OCI-LY1 (cell line): ENCODE measurements at regions not wholly inside any gene's neighbourhood (a gene's known extent, or its start where the extent isn't known, plus 50 kb on each side); places are given as distances from the start of the nearest gene placed in this dataset.
"Not testable (repeated sequence)": the region's sequence is repeated elsewhere in the genome, so short reads cannot be mapped to it uniquely, and the experiment has no call there.

Experiments used
- H2AFZ ChIP-seq: fragments of 200-600 bp; sonication (generic), shearing (Covaris generic); 2 replicates; pipeline ENCODE4 v1.6.0; 2014; ENCODE audit warnings: antibody characterized with exemption, mild to moderate bottlenecking, low read length
- H3F3A ChIP-seq: fragments of 200-600 bp; sonication (generic), shearing (Covaris generic); 2 replicates; pipeline ENCODE4 v1.6.0; 2014; ENCODE audit warnings: mild to moderate bottlenecking, antibody characterized with exemption, low read length, moderate library complexity; ENCODE audit not compliant: insufficient read depth
- H3K27ac ChIP-seq: fragments of 200-600 bp; sonication (generic); 2 replicates; pipeline ENCODE4 v1.5.1; 2014; ENCODE audit warnings: low read length, mixed run types, mild to moderate bottlenecking, low read depth; ENCODE audit not compliant: poor library complexity, severe bottlenecking
- H3K27me3 ChIP-seq: fragments of 200-600 bp; sonication (generic); 2 replicates; pipeline ENCODE4 v1.6.0; 2014; ENCODE audit warnings: antibody characterized with exemption, mild to moderate bottlenecking, low read length, moderate library complexity; ENCODE audit not compliant: insufficient read depth
- H3K36me3 ChIP-seq: fragments of 200-600 bp; sonication (generic); 2 replicates; pipeline ENCODE4 v1.6.1; 2014; ENCODE audit warnings: mild to moderate bottlenecking, antibody characterized with exemption, low read length, moderate library complexity, mixed read lengths; ENCODE audit not compliant: insufficient read depth
- H3K4me1 ChIP-seq: fragments of 200-600 bp; sonication (generic); 2 replicates; pipeline ENCODE4 v1.5.1; 2014; ENCODE audit warnings: mild to moderate bottlenecking, low read length, moderate library complexity; ENCODE audit not compliant: insufficient read depth, severe bottlenecking
- H3K4me2 ChIP-seq: fragments of 200-600 bp; sonication (generic), shearing (Covaris generic); 2 replicates; pipeline ENCODE4 v1.6.1; 2014; ENCODE audit warnings: low read length
- H3K4me3 ChIP-seq: fragments of 200-600 bp; sonication (generic); 2 replicates; pipeline ENCODE4 v1.5.1; 2014; ENCODE audit warnings: low read length, low read depth, mild to moderate bottlenecking, mixed read lengths; ENCODE audit not compliant: poor library complexity, severe bottlenecking
- H3K79me2 ChIP-seq: fragments of 200-600 bp; shearing (Covaris generic); 2 replicates; pipeline ENCODE4 v1.6.1; 2016; ENCODE audit warnings: mixed run types, low read length, mixed read lengths; ENCODE audit not compliant: insufficient read depth
- H3K9ac ChIP-seq: fragments of 200-600 bp; sonication (generic), shearing (Covaris generic); 2 replicates; pipeline ENCODE4 v1.6.1; 2014; ENCODE audit warnings: mild to moderate bottlenecking, low read length, mixed read lengths
- H3K9me2 ChIP-seq: fragments of 200-600 bp; sonication (generic), shearing (Covaris generic); 2 replicates; pipeline ENCODE4 v1.6.1; 2014; ENCODE audit warnings: low read depth, mild to moderate bottlenecking, low read length, mixed read lengths
- H3K9me3 ChIP-seq: fragments of 200-600 bp; shearing (Covaris generic); 2 replicates; pipeline ENCODE4 v1.6.1; 2014; ENCODE audit warnings: low read length, mixed read lengths
- H4K20me1 ChIP-seq: fragments of 200-600 bp; sonication (generic), shearing (Covaris generic); 2 replicates; pipeline ENCODE4 v1.6.0; 2016; ENCODE audit warnings: mild to moderate bottlenecking, low read length; ENCODE audit not compliant: insufficient read depth
- CTCF ChIP-seq: fragments of 200-600 bp; sonication (generic), shearing (Covaris generic); IDR thresholded peaks from 2 replicates; pipeline ENCODE4 v1.5.1; 2017; ENCODE audit warnings: mild to moderate bottlenecking, antibody characterized with exemption, low read length, moderate library complexity, mixed read lengths
- EZH2 ChIP-seq: fragments of 200-600 bp; sonication (generic), shearing (Covaris generic); IDR thresholded peaks from 2 replicates; pipeline ENCODE4 v1.8.0; 2017; ENCODE audit warnings: borderline replicate concordance, mixed run types, mild to moderate bottlenecking, antibody characterized with exemption, low read length, moderate library complexity, mixed read lengths

GRCh38 chr3:191568206-191568605, 107.2 kb downstream of the PYDC2 start:
- Histone ChIP-seq H3F3A (no peaks in the 10 kb centered on the region), H3K27ac (no peak overlapping the region), H3K27me3 (no peaks in the 10 kb centered on the region), H3K9ac (no peak overlapping the region), H2AFZ (no peak overlapping the region), H3K9me3 (no peaks in the 10 kb centered on the region), H3K36me3 (no peaks in the 10 kb centered on the region), H3K4me3 (no peak overlapping the region), H4K20me1 (no peaks in the 10 kb centered on the region), H3K4me2 (no peak overlapping the region), H3K79me2 (no peaks in the 10 kb centered on the region), H3K4me1 (no peaks in the 10 kb centered on the region), H3K9me2 (no peaks in the 10 kb centered on the region)
- no peak for TF ChIP-seq EZH2
- TF ChIP-seq CTCF, result no peak

GRCh38 chr3:191592105-191592504, 131.1 kb downstream of the PYDC2 start:
- no peaks in the 10 kb centered on the region for H3F3A ChIP-seq
- no peak overlapping the region for H2AFZ ChIP-seq
- no peak overlapping the region for H3K4me2 ChIP-seq
- no peak overlapping the region for H3K4me3 ChIP-seq
- no peaks in the 10 kb centered on the region for H3K9me3 ChIP-seq
- H3K9ac ChIP-seq, result no peak overlapping the region
- H3K27ac ChIP-seq, result no peak overlapping the region
- no peaks in the 10 kb centered on the region for H4K20me1 ChIP-seq
- H3K9me2 ChIP-seq, result no peaks in the 10 kb centered on the region
- H3K79me2 ChIP-seq, result no peaks in the 10 kb centered on the region
- H3K4me1 ChIP-seq, result no peaks in the 10 kb centered on the region
- no peak for TF ChIP-seq EZH2
- TF ChIP-seq CTCF, result no peak
- no peaks in the 10 kb centered on the region for H3K36me3 ChIP-seq
- no peaks in the 10 kb centered on the region for H3K27me3 ChIP-seq

DNA sequence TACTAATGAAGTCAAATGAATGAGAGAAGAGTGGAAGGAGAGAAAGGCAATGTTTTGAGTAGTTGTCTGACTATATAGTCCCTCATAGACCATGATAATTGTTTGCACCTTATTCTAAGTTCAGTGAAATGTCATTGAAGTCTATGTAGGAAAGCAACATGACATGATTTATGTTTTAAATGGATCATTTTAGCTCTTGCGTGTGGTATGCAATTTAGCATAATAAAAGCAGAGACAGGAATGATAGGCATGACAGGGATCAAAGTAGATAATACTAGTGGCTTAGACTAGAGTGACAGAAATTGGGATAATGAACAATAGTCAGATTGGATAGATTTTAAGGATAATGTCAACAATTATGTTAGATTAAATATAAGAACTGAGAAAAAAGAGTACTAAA, 132.5 kb downstream of the PYDC2 start:
- Histone ChIP-seq H2AFZ (no peak overlapping the region), H3K4me2 (no peak overlapping the region), H3K36me3 (no peaks in the 10 kb centered on the region), H3F3A (no peaks in the 10 kb centered on the region), H3K27ac (no peak overlapping the region), H4K20me1 (no peaks in the 10 kb centered on the region), H3K4me1 (no peaks in the 10 kb centered on the region), H3K27me3 (no peaks in the 10 kb centered on the region), H3K4me3 (no peak overlapping the region), H3K9me2 (no peaks in the 10 kb centered on the region), H3K9me3 (no peaks in the 10 kb centered on the region), H3K79me2 (no peaks in the 10 kb centered on the region), H3K9ac (no peak overlapping the region)
- no peak for TF ChIP-seq EZH2
- no peak for TF ChIP-seq CTCF

DNA sequence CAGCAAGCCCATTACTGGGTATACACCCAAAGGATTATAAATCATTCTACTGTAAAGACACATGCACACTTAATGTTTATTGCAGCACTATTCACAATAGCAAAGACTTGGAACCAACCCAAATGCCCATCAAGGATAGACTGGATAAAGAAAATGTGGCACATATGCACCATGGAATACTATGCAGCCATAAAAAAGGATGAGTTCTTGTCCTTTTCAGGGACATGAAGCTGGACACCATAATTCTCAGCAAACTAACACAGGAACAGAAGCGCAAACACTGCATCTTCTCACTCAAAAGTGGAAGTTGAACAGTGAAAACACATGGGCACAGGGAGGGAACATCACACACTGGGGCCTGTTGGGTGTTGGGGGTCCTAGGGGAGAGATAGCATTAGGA, 154.5 kb downstream of the PYDC2 start:
- not testable (repeated sequence) for H3K9me3 ChIP-seq, H2AFZ ChIP-seq, H3K4me3 ChIP-seq, H3K79me2 ChIP-seq, H3K36me3 ChIP-seq, H3K9ac ChIP-seq, H3K27me3 ChIP-seq, H4K20me1 ChIP-seq, H3K4me1 ChIP-seq, H3F3A ChIP-seq, H3K4me2 ChIP-seq, H3K27ac ChIP-seq, H3K9me2 ChIP-seq
